ENCODE measurements at regions not wholly inside any gene's neighbourhood (a gene's known extent, or its start where the extent isn't known, plus 50 kb on each side); places are given as distances from the start of the nearest gene placed in this dataset.

GRCh38 chr4:27574743-27575142, 714.1 kb downstream of the STIM2 start:
- no peak for TF ChIP-seq CTCF (IDR thresholded peaks at IDR 0.05)
- Mint-ChIP-seq H3K4me3 (ENCODE audit: unreplicated experiment) (no peak overlapping the region), H3K9me3 (ENCODE audit: unreplicated experiment) (peaks cover 4% of the 10 kb centered on the region), H3K27ac (ENCODE audit: unreplicated experiment) (no peak overlapping the region), H3K4me1 (ENCODE audit: unreplicated experiment) (no peaks in the 10 kb centered on the region), H3K27me3 (ENCODE audit: unreplicated experiment) (no peaks in the 10 kb centered on the region), H3K36me3 (ENCODE audit: unreplicated experiment) (no peaks in the 10 kb centered on the region)
- no peak for DNase-seq (ENCODE audit: extremely low spot score, unreplicated experiment)

- Mint-ChIP-seq H3K9me3 (ENCODE audit: unreplicated experiment) (peaks cover 4% of the 10 kb centered on the region), H3K36me3 (ENCODE audit: unreplicated experiment) (no peaks in the 10 kb centered on the region), H3K4me3 (ENCODE audit: unreplicated experiment) (no peak overlapping the region), H3K4me1 (ENCODE audit: unreplicated experiment) (no peaks in the 10 kb centered on the region), H3K27ac (ENCODE audit: unreplicated experiment) (no peak overlapping the region), H3K27me3 (ENCODE audit: unreplicated experiment) (no peaks in the 10 kb centered on the region)
- TF ChIP-seq CTCF (IDR thresholded peaks at IDR 0.05), result no peak
- DNase-seq (ENCODE audit: extremely low spot score, unreplicated experiment), result no peak
These were observed 717.3 kb downstream of the STIM2 start for GRCh38 chr4:27577951-27578350.

GRCh38 chr4:27592738-27593137, 732.1 kb downstream of the STIM2 start:
- Mint-ChIP-seq H3K9me3 (ENCODE audit: unreplicated experiment) (no peaks in the 10 kb centered on the region), H3K4me1 (ENCODE audit: unreplicated experiment) (no peaks in the 10 kb centered on the region), H3K27ac (ENCODE audit: unreplicated experiment) (no peak overlapping the region), H3K36me3 (ENCODE audit: unreplicated experiment) (no peaks in the 10 kb centered on the region), H3K4me3 (ENCODE audit: unreplicated experiment) (no peak overlapping the region), H3K27me3 (ENCODE audit: unreplicated experiment) (no peaks in the 10 kb centered on the region)
- no peak for TF ChIP-seq CTCF (IDR thresholded peaks at IDR 0.05)
- DNase-seq (ENCODE audit: extremely low spot score, unreplicated experiment), result no peak

GRCh38 chr4:27594922-27595321, 734.3 kb downstream of the STIM2 start:
- H3K36me3 Mint-ChIP-seq (ENCODE audit: unreplicated experiment), result no peaks in the 10 kb centered on the region
- H3K4me1 Mint-ChIP-seq (ENCODE audit: unreplicated experiment), result no peaks in the 10 kb centered on the region
- no peak overlapping the region for H3K27ac Mint-ChIP-seq (ENCODE audit: unreplicated experiment)

More at GRCh38 chr4:27594922-27595321, 734.3 kb downstream of the STIM2 start:
- H3K27me3 Mint-ChIP-seq (ENCODE audit: unreplicated experiment), result no peaks in the 10 kb centered on the region
- no peaks in the 10 kb centered on the region for H3K9me3 Mint-ChIP-seq (ENCODE audit: unreplicated experiment)
- no peak for TF ChIP-seq CTCF (IDR thresholded peaks at IDR 0.05)
- H3K4me3 Mint-ChIP-seq (ENCODE audit: unreplicated experiment), result no peak overlapping the region
- DNase-seq (ENCODE audit: extremely low spot score, unreplicated experiment), result no peak

Measured in osteocyte (in vitro differentiated cells).